Glutamatergic neuron (in vitro differentiated cells): ENCODE measurements at regions not wholly inside any gene's neighbourhood (a gene's known extent, or its start where the extent isn't known, plus 50 kb on each side); places are given as distances from the start of the nearest gene placed in this dataset.

Source experiments
- DNase-seq: peaks from one replicate; pipeline ENCODE4 v3.0.0; 2022
- H3K27ac Mint-ChIP-seq: one replicate; pipeline ENCODE4 v1.8.0; 2020; ENCODE audit warnings: mild to moderate bottlenecking, mixed read lengths, inconsistent platforms; ENCODE audit not compliant: unreplicated experiment
- H3K27me3 Mint-ChIP-seq: one replicate; pipeline ENCODE4 v1.8.0; 2020; ENCODE audit warnings: mild to moderate bottlenecking, moderate library complexity, mixed read lengths, inconsistent platforms; ENCODE audit not compliant: unreplicated experiment
- H3K36me3 Mint-ChIP-seq: one replicate; pipeline ENCODE4 v1.8.0; 2020; ENCODE audit warnings: mild to moderate bottlenecking, mixed read lengths, inconsistent platforms; ENCODE audit not compliant: unreplicated experiment
- H3K4me1 Mint-ChIP-seq: one replicate; pipeline ENCODE4 v1.8.0; 2020; ENCODE audit warnings: mild to moderate bottlenecking, low read depth, mixed read lengths, inconsistent platforms; ENCODE audit not compliant: unreplicated experiment
- H3K4me3 Mint-ChIP-seq: one replicate; pipeline ENCODE4 v1.8.0; 2020; ENCODE audit warnings: mild to moderate bottlenecking, mixed read lengths, inconsistent platforms; ENCODE audit not compliant: unreplicated experiment
- H3K9me3 Mint-ChIP-seq: one replicate; pipeline ENCODE4 v1.8.0; 2020; ENCODE audit warnings: mild to moderate bottlenecking, moderate library complexity, mixed read lengths, inconsistent platforms; ENCODE audit not compliant: unreplicated experiment
- TF ChIP-seq, protein P1 (sequence below): fragments of 200-600 bp; sonication (generic); IDR thresholded peaks from one replicate; pipeline ENCODE4 v1.5.0; 2021; ENCODE audit not compliant: partially characterized antibody, unreplicated experiment

DNA sequence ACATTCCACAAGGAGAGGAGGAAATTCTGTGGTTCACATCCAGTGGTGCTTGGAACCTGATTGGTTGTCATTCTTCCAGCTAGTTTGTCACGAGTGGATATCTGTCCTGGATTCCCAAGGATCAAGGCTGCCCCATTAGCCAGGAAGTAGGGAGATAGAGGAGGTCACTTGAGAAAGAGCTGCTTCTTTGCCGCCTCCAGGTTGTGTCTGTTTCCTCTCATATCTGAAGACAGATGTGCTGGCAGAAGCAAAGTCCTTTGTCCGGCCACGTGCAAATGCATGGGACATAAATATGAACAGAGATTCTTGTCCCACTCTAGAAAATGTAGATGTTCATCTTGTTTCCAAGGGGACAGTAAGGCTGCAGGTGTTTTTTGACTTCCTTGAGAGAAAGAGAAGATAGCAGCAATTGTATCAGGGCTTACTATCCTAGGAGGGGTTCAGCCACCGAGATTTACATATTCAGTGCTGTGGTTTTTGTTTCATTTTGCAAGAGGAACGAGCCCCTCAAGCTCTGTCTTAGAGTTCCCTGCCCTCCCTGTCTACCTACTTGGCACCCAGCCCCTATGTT, 174.4 kb downstream of the RPIA start:
- Mint-ChIP-seq H3K27ac (no peak overlapping the region), H3K36me3 (no peaks in the 10 kb centered on the region), H3K4me1 (peaks cover 7% of the 10 kb centered on the region), H3K27me3 (no peaks in the 10 kb centered on the region), H3K9me3 (no peaks in the 10 kb centered on the region), H3K4me3 (no peak overlapping the region)
- DNase-seq = no peak
- TF ChIP-seq, protein P1, sequence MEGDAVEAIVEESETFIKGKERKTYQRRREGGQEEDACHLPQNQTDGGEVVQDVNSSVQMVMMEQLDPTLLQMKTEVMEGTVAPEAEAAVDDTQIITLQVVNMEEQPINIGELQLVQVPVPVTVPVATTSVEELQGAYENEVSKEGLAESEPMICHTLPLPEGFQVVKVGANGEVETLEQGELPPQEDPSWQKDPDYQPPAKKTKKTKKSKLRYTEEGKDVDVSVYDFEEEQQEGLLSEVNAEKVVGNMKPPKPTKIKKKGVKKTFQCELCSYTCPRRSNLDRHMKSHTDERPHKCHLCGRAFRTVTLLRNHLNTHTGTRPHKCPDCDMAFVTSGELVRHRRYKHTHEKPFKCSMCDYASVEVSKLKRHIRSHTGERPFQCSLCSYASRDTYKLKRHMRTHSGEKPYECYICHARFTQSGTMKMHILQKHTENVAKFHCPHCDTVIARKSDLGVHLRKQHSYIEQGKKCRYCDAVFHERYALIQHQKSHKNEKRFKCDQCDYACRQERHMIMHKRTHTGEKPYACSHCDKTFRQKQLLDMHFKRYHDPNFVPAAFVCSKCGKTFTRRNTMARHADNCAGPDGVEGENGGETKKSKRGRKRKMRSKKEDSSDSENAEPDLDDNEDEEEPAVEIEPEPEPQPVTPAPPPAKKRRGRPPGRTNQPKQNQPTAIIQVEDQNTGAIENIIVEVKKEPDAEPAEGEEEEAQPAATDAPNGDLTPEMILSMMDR = no peak

DNA sequence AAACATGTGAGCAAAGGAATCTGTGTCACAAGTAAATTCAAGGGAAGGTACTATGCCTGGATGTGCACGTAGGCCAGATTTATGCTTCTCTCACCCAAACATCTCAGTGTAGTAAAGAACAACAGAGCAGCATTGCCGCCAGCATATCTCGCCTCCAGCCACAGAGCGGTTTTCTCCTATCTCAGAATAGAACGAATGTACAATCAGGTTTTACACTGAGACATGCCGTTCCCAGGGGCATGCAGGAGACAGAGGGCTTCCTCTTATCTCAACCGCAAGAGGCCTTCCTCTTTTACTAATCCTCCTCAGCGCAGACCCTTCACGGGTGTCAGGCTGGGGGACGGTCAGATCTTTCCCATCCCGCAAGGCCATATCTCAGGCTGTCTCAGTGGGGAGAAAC, 175.3 kb downstream of the RPIA start:
- peaks cover 7% of the 10 kb centered on the region for H3K4me1 Mint-ChIP-seq
- DNase-seq = no peak
- H3K9me3 Mint-ChIP-seq = no peaks in the 10 kb centered on the region
- TF ChIP-seq, protein P1 = no peak
- H3K27ac Mint-ChIP-seq = no peak overlapping the region
- no peaks in the 10 kb centered on the region for H3K36me3 Mint-ChIP-seq
- no peak overlapping the region for H3K4me3 Mint-ChIP-seq
- H3K27me3 Mint-ChIP-seq = no peaks in the 10 kb centered on the region

DNA sequence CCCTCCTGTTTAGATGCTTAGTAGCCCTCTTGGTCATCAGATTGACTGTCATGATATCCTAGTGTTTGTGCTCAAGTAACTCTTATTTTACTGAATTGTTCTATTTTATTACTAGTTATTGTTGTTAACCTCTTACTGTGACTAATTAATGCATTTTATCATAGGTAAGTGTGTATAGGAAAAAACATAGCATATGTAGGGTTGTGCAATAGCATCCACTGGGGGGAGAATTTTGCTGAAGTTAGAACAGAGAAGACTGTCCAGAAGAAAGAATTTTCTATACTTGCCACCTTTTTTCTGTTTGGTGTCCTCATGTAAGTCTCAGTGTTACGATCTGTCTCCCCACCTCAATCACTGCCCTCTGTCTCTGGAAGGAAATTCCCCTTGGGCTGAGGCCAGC, 177.4 kb downstream of the RPIA start:
- DNase-seq = no peak
- Mint-ChIP-seq H3K27me3 (no peaks in the 10 kb centered on the region), H3K4me1 (peaks cover 7% of the 10 kb centered on the region), H3K4me3 (no peak overlapping the region), H3K27ac (no peak overlapping the region), H3K36me3 (no peaks in the 10 kb centered on the region), H3K9me3 (no peaks in the 10 kb centered on the region)
- TF ChIP-seq, protein P1 = no peak

DNA sequence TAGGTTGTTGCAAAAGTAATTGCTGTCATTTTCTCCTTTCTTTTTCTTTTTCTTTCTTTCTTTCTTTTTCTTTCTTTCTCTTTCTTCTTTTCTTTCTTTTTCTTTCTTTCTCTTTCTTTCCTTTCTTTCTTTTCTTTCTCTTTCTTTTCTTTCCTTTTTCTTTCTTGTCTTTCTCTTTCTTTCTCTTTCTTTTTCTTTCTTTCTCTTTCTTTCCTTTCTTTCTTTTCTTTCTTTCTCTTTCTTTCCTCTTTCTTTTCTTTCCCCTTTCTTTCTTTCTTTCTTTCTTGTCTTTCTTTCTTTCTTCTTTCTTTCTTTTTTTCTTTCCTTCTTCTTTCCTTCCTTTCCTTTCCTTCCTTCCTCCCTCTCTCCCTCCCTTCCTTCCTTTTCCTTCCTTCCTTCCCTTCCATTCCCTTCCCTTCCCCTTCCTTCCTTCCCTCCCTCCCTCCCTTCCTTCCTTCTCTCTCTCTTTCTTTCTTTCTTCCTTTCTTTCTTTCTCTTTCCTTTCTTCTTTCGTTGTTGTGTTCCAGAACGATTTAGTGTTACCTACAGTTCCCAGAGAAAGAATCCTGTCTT, 178.9 kb downstream of the RPIA start:
- TF ChIP-seq, protein P1 = no peak
- no peaks in the 10 kb centered on the region for H3K36me3 Mint-ChIP-seq

DNA sequence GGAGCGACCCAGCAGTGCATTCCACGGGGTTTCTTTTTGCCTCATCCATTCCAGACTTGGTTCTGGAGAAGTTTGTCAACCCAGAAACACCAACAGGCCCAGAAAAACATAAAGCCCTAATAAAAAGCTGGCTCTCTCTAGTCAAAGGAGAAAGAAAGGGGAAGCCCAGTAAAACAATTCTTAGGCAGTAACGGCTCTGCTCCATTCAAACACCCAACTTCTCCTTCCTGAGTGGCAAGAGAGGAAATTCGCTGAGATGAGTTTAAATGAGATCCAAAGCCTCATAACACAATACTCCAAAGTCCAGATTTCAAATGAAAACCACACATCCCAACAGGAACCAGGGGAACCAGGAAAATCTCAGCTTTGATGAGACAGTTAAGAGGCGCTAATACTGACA, 179.9 kb downstream of the RPIA start:
- Mint-ChIP-seq H3K4me3 (no peak overlapping the region), H3K9me3 (no peaks in the 10 kb centered on the region), H3K27me3 (no peaks in the 10 kb centered on the region), H3K27ac (no peak overlapping the region), H3K36me3 (no peaks in the 10 kb centered on the region), H3K4me1 (peaks cover 6% of the 10 kb centered on the region)
- TF ChIP-seq, protein P1 = no peak
- no peak for DNase-seq

More for the DNA sequence above, 178.9 kb downstream of the RPIA start:
- H3K4me3 Mint-ChIP-seq = no peak overlapping the region
- no peaks in the 10 kb centered on the region for H3K27me3 Mint-ChIP-seq
- H3K9me3 Mint-ChIP-seq = no peaks in the 10 kb centered on the region
- no peak for DNase-seq
- H3K4me1 Mint-ChIP-seq = peaks cover 7% of the 10 kb centered on the region
- no peak overlapping the region for H3K27ac Mint-ChIP-seq
